HG03060 (cell line): ENCODE measurements at regions not wholly inside any gene's neighbourhood (a gene's known extent, or its start where the extent isn't known, plus 50 kb on each side); places are given as distances from the start of the nearest gene placed in this dataset.
A peak's percentile ranks its signal among the peaks of the same experiment; 100 is the strongest.

Source experiments
- ATAC-seq: cut with Tn5 transposase; IDR thresholded peaks from one replicate; pipeline ENCODE4 v1.9.1; 2021; ENCODE audit warnings: low read depth, moderate number of reproducible peaks; ENCODE audit not compliant: unreplicated experiment

DNA sequence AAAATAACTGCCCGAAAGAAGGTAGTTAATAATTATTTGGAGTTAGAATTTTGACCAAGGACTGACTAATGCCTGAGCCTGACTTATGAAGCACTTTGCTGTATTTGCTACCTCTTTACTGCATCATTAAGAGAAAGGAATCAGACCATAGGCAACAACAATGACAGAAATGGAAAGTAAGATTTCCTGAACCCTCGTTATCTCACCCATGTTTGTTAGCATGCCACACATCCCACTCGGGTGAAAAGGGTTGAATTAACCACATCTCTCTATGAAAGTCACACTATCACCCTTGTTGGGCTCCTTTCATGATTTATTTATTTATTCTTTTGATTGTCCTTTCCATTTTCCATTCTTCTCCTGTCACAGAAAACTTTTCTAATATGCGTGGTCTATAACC, 59.6 kb downstream of the OLIG3 start:
- ATAC-seq = no peak

DNA sequence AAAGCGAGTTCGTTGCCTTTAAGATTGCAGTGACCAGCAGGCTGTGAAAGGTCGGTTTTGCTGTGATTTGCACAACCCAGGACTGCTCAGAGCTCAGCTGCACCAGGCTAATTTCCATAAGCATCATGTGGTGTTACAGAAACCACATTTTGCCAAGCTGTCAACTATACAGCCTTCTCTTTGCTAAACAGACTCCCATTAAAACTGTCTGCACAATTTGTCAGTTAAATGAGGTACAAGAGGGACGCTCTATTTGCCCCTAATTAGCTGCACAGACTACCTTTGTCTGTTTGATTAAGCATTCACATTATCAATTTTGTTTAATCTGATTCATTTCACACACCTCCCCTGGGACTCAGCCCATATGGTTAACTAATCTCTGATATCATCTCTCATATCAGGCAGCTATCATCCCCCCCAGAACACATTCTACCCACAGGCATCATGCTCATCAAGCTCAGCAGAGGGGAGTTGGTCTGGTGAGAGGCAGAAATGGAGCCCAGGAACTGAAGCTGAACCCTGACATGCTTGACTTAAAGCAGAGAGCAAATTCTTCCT, 62.1 kb downstream of the OLIG3 start:
- ATAC-seq = peak; percentile 44

DNA sequence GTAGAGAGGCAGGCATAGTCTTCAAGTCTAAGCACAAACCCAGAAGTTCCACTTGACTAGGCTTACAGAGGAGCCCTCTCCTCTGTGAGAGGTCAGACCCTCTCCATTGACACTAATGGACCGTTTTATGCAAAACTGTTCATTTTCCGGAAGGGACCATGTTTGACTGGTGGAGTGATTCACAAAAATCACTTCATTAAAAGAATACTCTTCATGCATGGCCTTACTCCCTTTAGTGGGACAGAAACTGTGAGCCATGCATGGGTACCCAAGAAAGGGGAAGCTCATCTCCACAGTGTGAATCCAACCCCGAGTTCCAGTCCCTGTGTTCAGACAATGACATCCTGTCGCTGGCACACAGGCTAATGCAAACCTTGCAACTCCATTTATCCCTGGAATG, 63.2 kb downstream of the OLIG3 start:
- ATAC-seq = peak; percentile 50

DNA sequence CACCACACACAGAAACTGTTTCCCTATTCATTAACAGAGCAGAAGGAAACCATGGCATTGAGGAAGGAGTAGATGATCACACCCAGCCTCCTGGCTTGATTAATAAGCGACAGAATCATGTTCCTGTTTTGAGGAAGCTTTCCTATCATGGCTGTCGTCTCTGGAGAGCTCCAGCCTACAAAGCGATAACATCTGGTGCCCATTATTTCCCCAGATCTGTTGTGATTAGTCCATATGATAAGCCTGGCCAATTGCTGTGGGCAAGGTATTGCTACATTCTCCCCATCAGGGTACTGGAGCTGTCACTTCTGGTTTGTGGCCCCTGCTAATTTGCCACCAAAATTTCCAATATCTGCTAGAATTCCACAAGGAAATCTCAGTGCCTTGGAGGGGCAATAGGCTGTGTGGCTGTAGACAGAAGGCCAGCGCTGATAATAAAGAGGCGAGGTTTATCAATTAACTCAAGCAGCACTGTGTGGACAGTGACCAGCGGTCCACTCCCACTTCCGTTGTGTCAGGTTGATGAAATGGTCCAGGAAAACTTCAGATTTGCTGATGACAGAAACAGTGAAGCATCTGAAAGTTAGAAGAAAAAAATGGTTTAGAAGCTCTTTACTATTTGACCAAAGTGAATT, 66.4 kb downstream of the OLIG3 start:
- no peak for ATAC-seq

DNA sequence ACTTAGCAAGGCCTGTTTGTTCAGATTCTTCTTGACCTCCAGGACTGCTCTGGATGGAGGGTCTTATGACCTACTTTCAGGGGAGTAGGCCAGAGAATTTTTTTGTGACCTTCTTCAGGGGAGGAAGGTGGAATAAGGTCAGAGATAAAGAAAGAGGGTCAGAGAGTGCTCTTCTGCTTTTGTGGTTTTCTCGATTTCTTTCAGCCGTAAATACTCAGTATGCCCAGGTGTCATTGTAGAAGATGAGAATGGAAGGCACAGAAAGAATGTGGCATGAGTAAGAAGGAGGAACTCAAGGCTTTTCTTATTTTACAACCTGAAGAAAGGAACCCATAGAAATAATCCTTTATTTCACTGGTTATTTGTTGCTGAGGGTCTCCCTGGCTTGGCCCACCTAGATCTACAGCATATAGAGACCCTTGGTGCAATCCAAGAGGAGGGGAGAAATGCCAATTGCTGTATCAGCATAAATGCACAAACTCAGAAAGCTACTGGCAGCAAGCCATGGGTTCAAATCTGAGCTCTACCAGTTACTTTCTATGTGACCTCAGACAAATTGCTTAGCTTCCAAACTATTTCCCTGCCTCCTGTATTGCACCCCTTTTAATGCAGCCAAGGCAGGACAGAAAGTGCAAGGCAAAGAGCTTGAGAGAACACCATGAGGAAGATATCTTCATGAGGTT, 68.0 kb downstream of the OLIG3 start:
- ATAC-seq = no peak

DNA sequence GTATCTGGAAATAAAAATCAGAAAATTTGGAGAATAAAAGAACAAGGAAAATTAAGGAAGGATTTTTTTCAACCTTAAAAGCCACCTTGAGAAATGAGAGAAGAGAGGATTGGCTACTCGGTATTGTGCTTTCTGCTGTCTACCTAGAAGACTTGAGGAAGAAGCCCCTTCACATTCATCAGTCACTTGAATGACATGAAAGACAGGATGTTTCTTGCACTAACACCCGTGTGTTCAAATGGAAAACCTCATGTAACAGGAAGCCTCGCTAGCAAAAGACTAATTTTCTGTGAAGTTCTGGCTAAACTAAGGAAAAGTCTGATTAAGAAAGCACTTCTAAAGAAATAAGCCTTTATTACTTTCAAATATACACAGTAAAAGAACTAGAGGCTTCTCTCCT, 69.9 kb downstream of the OLIG3 start:
- ATAC-seq = no peak

DNA sequence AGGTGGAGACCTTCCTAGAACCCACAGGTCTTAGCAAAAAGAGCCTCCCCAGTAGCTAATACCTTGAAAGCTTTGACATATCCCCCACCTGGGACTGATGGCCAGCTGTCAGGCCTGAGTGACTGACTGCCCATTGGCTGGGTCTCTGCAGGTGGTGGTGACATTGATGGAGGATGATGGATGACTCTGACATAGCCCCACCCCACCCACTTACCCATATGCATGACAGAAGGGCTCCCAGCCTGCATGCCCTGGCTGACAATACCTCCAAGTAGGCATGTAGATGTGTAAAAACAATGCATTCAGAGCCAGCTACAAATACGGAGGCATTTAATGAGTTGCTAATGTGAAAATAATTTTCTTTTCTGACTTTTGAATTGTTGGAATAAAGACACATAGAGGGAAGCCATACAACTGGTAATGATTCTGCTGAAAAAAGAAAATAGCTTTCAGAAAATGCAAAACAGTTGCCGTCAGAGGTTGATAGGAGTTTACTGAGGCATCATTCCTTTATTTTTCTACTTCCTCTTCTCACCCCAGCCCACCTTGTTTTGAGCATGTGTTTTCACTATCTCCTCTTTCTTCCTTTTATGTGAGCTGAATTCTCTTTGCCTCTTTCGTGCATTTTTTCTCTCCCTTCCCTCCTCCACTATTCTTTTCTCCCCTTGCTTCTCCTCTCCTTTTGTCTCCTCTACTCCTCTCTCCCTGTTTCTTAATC, 70.6 kb downstream of the OLIG3 start:
- ATAC-seq = no peak

DNA sequence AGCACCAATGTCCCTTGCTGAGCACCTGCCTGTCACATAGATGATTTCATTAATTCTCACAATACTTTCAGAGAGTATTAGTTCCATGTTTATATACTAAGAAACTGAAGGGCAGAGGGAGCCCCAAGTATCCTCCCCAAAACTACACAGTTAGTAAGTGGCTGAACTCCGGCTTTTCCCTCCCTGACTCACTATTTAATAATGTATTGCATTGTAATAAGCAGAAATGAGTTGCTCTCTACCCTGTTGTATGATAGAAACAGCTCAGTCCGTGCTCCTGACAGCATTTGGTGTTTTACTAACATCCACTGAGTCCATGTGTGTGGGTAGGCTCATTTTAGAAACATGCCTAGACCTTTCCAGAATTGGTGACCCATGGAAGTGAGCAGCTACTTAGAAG, 76.8 kb downstream of the OLIG3 start:
- ATAC-seq = no peak

DNA sequence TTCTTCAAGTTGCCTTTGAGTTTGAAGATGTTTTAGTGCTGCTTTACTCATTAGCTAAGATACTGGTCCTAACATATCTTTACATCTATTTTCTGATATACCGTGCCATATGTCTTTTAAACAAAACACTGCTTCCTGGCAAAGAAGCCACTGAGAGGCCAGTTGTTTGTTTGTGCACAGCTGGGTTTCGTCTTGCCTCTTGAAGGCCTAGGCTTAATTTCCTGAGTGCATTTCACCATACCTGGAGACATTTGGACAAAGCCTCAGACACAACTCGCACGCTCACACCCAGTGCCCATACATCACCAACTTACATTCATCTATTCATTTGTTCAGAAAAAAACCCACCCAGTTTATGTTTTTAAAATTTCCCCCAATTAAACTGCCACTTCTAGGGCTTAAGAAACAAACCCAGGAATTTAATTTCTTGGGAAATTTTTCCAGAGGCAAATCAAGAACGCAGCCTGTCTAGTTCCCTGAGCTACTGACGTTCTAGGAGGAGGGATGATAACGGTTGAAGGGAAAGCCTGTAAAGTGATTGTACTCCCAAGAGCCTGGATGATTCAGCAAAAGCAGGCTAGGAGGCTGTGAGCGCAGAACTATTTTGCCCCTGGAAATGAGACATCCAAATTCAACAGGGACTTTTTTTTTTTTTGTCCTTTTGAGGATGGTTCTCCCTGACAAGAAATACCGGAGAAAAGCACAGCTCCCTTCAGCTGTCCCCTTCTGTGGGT, 77.7 kb downstream of the OLIG3 start:
- no peak for ATAC-seq

DNA sequence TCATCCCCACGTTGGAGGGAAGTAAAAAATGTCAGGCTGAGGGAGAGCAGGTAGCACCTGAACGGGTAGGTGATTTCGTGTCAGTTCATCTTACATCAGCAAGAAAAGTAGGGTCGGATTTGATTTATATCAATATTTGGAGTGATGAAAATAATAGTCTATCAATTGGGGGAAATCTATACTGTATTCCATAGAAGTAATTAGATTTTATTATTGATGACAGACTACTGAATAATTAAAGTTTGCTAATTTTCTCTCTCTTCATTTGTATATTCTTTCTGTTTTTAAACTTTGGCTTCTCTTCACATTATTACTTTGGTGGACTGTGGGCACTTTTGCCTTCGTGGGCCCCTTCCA, 78.4 kb downstream of the OLIG3 start:
- no peak for ATAC-seq

DNA sequence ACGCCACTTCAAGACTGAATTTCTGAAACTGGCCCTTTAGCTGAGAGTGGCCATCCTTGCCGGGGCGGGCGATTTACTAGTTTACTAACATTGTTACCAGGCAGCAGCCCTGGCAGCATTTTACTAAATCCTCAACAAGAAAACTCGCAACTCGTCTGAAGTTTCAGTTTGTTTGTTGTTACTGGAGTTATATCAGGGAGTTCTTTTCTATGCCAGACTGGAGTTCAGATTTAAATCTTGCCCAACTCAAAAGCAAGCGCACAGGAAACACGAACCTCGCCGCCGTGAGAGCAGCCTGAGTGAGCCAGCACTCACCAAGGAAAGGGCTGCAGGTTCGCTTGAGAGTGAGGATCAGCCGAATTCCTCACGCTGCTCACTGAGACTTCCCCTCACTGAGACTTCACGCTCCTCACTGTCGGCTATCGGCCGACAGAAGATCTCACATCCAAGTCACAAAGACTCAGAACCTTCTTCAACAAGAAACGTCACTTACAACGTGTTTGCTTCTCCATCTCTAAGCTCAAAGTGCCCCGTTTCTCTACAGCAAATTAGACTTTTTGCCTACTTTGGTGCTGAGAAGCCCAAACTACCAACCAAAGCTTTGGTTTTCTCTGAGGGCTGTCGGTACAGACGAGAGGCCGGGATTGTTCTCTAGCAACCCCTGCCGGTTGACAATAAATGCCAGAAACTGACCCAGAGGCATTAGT, 78.9 kb downstream of the OLIG3 start:
- ATAC-seq = no peak

DNA sequence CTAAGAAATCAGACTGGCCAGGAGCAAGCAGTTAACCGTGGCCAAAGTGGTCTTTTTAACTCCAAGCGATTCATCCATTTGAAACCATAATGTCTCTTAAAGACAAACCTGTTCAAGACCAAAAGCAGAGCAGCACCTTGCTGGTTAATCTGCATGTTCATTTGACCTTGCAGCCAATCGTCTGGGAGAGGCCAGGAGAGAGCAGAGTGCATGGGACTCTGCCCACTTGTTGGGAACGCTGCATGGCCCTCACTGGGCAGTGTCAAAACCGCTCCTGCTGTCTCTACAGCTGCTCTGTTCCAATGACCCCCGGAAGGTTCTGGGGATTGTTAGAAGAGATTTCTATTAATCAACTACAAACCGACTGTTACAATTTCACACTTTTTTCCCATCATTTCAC, 79.6 kb downstream of the OLIG3 start:
- ATAC-seq = no peak

DNA sequence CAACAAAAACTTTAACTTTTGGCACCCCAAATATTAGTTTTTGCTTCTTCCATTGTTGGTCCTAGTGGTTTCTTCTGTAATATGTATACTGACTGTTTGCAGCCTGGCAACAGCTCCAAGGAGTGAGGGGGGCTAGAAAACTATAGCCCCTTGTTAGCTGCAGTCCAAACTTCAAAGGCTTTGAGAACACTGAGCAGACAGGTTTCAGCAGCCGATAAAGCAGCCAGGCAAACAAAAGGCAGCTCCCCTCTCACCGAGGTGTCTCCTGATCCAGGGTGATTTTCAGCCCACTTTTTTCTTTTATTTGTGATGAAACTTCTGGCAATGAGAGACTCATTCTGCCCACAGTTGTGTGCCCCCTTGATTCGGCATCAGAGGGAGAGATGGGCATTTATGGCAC, 80.7 kb downstream of the OLIG3 start:
- no peak for ATAC-seq

DNA sequence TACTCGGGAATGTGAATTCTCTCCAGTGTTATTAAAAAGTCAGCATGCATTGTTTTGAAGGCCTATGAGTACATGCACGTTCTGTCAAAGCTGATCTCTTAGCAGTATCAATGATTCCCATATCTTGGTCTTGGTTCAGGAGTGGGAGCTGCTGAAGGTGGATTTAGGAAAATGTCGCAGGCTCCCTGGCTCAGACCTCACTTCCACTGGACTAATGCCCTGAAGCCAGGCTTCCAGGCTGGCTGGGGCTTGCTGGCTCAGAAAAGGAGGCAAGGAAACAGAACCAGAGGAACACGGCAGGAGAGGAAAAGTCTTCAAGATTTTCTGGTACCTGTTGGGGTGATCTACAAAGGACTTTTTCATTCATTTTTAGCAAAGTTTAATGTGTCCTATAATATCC, 81.6 kb downstream of the OLIG3 start:
- no peak for ATAC-seq

DNA sequence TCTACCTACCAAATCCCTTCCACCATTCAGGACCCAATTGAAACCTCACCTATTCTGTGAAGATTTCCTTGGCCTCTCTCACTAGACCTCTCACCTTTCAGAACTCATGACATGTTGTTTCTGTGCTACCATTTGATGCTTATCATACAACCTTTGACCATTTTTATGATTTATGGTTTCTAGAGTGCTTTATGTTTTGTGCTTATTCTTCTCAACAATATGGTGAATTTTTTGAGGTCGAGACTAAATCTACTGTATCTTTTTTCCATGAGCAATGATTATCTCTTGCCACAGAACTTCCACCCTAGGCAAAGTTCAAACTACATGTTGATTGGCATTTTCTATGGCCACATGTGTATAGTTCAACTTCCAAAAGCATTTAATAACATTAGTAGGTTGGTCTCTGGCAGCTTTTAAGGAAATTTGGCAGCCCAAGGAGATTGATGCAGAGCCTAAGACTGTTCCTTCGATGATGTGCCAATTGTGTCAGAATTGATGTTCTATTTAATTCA, 84.9 kb downstream of the OLIG3 start:
- no peak for ATAC-seq

DNA sequence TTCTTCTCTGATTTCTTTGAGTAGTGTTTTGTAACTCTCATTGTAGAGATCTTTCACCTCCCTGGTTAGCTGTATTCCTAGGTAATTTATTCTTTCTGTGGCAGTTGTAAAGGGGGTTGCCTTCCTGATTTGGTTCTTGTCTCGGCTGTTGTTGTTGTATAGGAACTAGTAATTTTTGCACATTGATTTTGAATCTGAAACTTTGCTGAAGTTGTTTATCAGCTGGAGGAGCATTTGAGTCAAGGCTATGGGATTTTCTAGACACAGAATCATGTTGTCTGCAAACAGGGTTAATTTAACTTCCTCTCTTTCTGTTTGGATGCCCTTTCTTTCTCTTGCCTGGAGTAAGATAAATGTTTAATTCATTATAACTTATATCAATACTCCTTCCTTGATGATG, 86.4 kb downstream of the OLIG3 start:
- no peak for ATAC-seq

DNA sequence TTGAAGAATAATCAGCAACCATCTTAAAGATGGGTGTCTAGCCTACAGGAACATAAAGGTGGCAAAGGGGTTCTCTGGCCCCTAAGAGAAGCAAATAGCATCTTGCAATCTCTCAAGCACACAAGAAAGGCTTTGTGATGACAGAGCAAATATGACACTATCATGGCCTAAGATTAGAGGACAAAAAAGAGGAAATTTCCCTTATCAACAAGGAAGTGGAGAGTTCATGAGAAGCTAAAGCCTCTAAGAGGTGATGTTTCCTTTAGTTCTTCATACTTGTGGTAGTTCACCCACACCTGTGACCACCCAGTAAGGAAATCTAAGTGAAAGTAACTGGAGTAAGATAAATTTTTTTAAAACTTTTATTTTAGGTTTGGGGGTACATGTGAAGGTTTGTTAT, 88.4 kb downstream of the OLIG3 start:
- ATAC-seq = no peak

DNA sequence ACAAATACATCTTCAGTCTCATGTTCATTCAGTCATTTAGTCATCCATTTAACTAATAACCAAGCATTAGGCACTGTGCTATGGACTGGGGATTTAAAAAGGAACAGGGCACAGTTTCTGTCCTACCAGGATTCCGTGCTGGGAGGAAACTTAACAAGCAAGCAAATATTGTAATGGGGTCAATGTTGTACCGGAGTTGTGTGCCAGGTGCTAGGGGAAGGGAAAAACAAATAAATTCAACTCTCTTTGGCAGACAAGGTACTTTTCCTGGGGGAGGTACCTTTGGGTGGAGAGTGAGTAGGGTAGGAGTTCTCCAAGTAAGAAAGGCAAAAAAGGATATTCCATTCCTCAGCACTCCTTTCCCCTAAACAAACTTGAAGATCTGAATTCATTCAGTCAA, 90.3 kb downstream of the OLIG3 start:
- no peak for ATAC-seq

DNA sequence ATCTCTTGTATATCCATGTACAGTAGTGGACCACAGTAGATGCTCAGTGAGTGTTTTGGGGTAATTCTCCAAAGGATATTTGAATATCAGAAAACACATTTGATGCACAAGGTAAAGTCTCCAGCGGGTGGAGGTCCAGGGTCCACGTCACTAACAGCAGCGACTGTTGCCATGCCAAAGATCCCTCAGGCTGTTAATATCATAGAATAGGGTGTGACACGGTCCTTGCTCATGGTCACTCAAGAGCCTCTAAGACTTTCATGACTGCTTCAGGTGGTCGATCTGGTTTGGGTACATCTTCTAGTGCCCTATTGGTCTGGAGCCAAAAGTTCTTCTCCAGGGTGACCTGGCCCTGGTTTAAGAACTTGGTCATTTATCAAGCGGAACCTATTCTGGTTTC, 90.8 kb downstream of the OLIG3 start:
- no peak for ATAC-seq

DNA sequence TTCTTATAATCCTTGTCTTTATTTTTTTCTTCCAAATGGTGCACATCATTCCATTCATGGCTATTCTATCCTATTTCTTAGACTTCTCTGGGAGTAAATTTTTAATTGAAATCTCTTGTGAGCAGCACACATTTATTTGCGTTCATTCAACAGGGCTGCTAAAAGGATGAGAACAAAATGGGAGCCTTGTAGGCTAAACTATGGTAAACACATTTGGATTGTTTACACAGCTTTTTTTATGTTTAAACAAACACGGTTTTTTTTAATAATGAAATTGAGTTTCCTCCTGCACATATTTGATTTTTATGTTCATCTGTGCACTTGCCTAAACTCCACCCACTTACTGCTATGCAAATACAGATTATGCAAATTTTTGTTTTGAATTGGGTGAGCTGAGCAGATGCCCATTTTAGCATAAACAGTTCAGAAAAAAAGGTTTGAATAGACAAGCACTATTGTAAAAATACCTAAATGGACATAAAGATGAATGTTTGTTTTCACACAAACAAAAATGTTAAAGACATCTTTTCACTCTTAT, 92.0 kb downstream of the OLIG3 start:
- no peak for ATAC-seq
